GM12878 (cell line): ENCODE measurements at regions not wholly inside any gene's neighbourhood (a gene's known extent, or its start where the extent isn't known, plus 50 kb on each side); places are given as distances from the start of the nearest gene placed in this dataset.

Source experiments
- ATAC-seq: fragments of 200-7000 bp; cut with Tn5 transposase; 3 replicates; pipeline ENCODE4 v1.9.1; 2020; ENCODE audit warnings: mild to moderate bottlenecking, moderate library complexity
- BruUV-seq: library from RNA; stranded (reverse); fragments of 400-500 nt; replicated peaks from 2 replicates; lab custom pipeline; 2021; lab: Mats Ljungman, UMichigan
- CTCF ChIA-PET: fragments of 300-600 bp; sonication (Branson Sonifier 250); formaldehyde crosslinking; extraction: SDS; loops from one replicate; lab custom pipeline; 2021; ENCODE audit warnings: inconsistent platforms; lab: Yijun Ruan, JAX
- POLR2A ChIA-PET: fragments of 350-600 bp; formaldehyde crosslinking; extraction: SDS; loops from one replicate; lab custom pipeline; 2021; ENCODE audit warnings: inconsistent platforms; lab: Charles Lee
- RAD21 ChIA-PET: fragments of 300-600 bp; sonication (Branson Sonifier 250); formaldehyde crosslinking; loops from one replicate; lab custom pipeline; 2023; ENCODE audit warnings: antibody characterized with exemption; ENCODE audit not compliant: unreplicated experiment; lab: Charles Lee
- SMC1A ChIA-PET: fragments of 300-600 bp; sonication (Branson Sonifier 250); formaldehyde crosslinking; loops from one replicate; lab custom pipeline; 2023; ENCODE audit not compliant: unreplicated experiment, uncharacterized antibody; lab: Charles Lee
- DNase-seq: peaks from one replicate; pipeline ENCODE4 v3.0.0-alpha.2; 2011; ENCODE audit warnings: low read depth, low spot score
- FAIRE-seq: peaks from 3 replicates; lab custom pipeline; 2011; peaks lifted over from hg19 to GRCh38; lab: Jason Lieb, UNC
- H2AFZ ChIP-seq: 2 replicates; pipeline ENCODE4 v1.6.0; 2011; ENCODE audit warnings: low read depth, low read length, control low read depth; ENCODE audit not compliant: control insufficient read depth
- H3K27ac ChIP-seq: 2 replicates; pipeline ENCODE4 v1.5.1; 2011; ENCODE audit warnings: control low read depth; ENCODE audit not compliant: control insufficient read depth, insufficient read depth
- H3K27me3 ChIP-seq, 2 experiments: replicated peaks in 1 of 2; 2 replicates each; pipeline versions ENCODE4 v1.6.0 to v1.6.1; 2011; ENCODE audit warnings: low read length in 1 of 2; ENCODE audit not compliant: control insufficient read depth in 2 of 2, insufficient read depth in 2 of 2
- H3K36me3 ChIP-seq, 2 experiments: 2 replicates each; pipeline ENCODE4 v1.5.1; 2011; ENCODE audit warnings: low read length in 1 of 2; ENCODE audit not compliant: control insufficient read depth in 2 of 2, insufficient read depth in 2 of 2
- H3K4me1 ChIP-seq: 2 replicates; pipeline ENCODE4 v1.6.1; 2011; ENCODE audit warnings: mild to moderate bottlenecking, low read length, moderate library complexity, mixed read lengths; ENCODE audit not compliant: control insufficient read depth, insufficient read depth
- H3K4me2 ChIP-seq: 2 replicates; pipeline ENCODE4 v1.6.0; 2011; ENCODE audit warnings: control low read depth; ENCODE audit not compliant: control insufficient read depth, insufficient read depth
- H3K4me3 ChIP-seq: fragments of 200-600 bp; sonication (generic); 2 replicates; pipeline ENCODE4 v1.5.1; 2016
- H3K79me2 ChIP-seq: 2 replicates; pipeline ENCODE4 v1.6.0; 2011; ENCODE audit warnings: low read length; ENCODE audit not compliant: control insufficient read depth, insufficient read depth
- H3K9ac ChIP-seq: 2 replicates; pipeline ENCODE4 v1.8.0; 2011; ENCODE audit warnings: low read length, control low read depth, mixed read lengths; ENCODE audit not compliant: control insufficient read depth, insufficient read depth
- H3K9me3 ChIP-seq: replicated peaks from 3 replicates; pipeline ENCODE4 v1.5.1; 2011; ENCODE audit warnings: mild to moderate bottlenecking, low read length; ENCODE audit not compliant: control insufficient read depth, insufficient read depth
- H4K20me1 ChIP-seq: 2 replicates; pipeline ENCODE4 v1.6.0; 2011; ENCODE audit not compliant: control insufficient read depth, insufficient read depth
- BCL11A ChIP-seq: IDR thresholded peaks from 2 replicates; pipeline ENCODE4 v1.6.1; 2011; ENCODE audit warnings: low read depth, low read length
- CBX5 ChIP-seq: sonication (generic); IDR thresholded peaks from 2 replicates; pipeline ENCODE4 v1.6.1; 2016; ENCODE audit warnings: low read depth, moderate library complexity, mild to moderate bottlenecking, inconsistent platforms
- CREM ChIP-seq: IDR thresholded peaks from 2 replicates; pipeline ENCODE4 v1.6.1; 2014; ENCODE audit warnings: antibody characterized with exemption, low read depth
- MYB ChIP-seq: fragments of 150-350 bp; IDR thresholded peaks from 2 replicates; pipeline ENCODE4 v1.6.1; 2014; ENCODE audit warnings: mild to moderate bottlenecking, low read depth, low read length, borderline replicate concordance
- PAX5 ChIP-seq: IDR thresholded peaks from 2 replicates; pipeline ENCODE4 v1.6.1; 2011; ENCODE audit warnings: low read depth, low read length, borderline replicate concordance
- PRDM15 ChIP-seq: fragments of 450-650 bp; formaldehyde crosslinking; IDR thresholded peaks from 2 replicates; pipeline ENCODE4 v1.4.0; 2020; ENCODE audit warnings: mild to moderate bottlenecking, moderate library complexity
- SMC3 ChIP-seq: IDR thresholded peaks from 2 replicates; pipeline ENCODE4 v1.6.1; 2011; ENCODE audit warnings: low read length, improper control_type of control experiment, borderline replicate concordance
- SP1 ChIP-seq: IDR thresholded peaks from one replicate; pipeline ENCODE4 v1.6.1; 2011; ENCODE audit warnings: low read depth, low read length
- USF2 ChIP-seq: IDR thresholded peaks from 2 replicates; pipeline ENCODE4 v1.6.1; 2011; ENCODE audit warnings: low read depth, low read length, improper control_type of control experiment, borderline replicate concordance
- YY1 ChIP-seq: IDR thresholded peaks from 2 replicates; pipeline ENCODE4 v1.6.1; 2011; ENCODE audit warnings: low read depth, mild to moderate bottlenecking, low read length
- WGBS: methylation state at CpG from one replicate; pipeline ENCODE4 v1.1.6; 2016; ENCODE audit warnings: low lambda C conversion rate; ENCODE audit not compliant: insufficient replicate concordance, insufficient coverage; ENCODE audit errors: missing lambda C conversion rate; 5-methylcytosine and 5-hydroxymethylcytosine counted together
- in situ Hi-C: fragments of 300-500 bp; cut with MboI; formaldehyde crosslinking; loops from 9 replicates; pipeline ENCODE4 v1.14.3; 2018; ENCODE audit warnings: mixed read lengths
- intact Hi-C: fragments of 100-400 bp; cut with micrococcal nuclease; formaldehyde crosslinking; loops from one replicate; pipeline ENCODE4 v1.14.2; 2022; ENCODE audit not compliant: unreplicated experiment

DNA sequence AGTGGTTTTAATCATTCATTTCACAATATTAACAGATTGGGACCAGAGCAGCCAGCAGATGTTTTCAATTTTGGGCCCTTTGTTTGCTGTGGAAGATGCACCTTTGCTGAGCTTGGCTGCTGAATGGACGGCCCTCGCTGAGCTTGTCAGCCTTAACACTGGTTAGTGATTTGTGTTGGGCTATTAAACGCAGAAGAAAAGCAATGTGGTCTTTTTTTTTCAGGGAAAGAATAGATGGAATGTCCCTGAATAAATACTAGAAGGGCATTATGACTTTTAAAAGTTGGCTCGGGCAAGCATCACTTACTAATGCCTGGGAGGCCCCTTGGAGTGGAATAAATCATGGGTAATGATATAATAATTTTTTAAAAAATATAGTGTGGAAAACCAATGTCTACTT lies 297.0 kb downstream of the MAP2K6 start:
- in situ Hi-C loops, result no loop called here
- ChIA-PET RAD21 (no interaction called here), CTCF (no interaction called here), POLR2A (no interaction called here)
- Histone ChIP-seq H3K79me2 (no peaks in the 10 kb centered on the region), H3K36me3 (no peaks in the 10 kb centered on the region), H3K27me3 (no peaks in the 10 kb centered on the region), H2AFZ (no peak overlapping the region), H3K4me3 (no peak overlapping the region), H3K27ac (no peak overlapping the region), H3K9ac (no peak overlapping the region)
- intact Hi-C loops, result no loop called here
- no peak for FAIRE-seq
- TF ChIP-seq MYB (no peak), SMC3 (no peak), PAX5 (no peak), CREM (no peak), USF2 (no peak), PRDM15 (CRISPR knock-in tag) (no peak), YY1 (no peak), CBX5 (no peak), SP1 (no peak), BCL11A (no peak)
- TF ChIP-seq, all 136 proteins: peak for 0
- BruUV-seq, result no TSS peak
- SMC1A ChIA-PET, result no interaction called here
- Histone ChIP-seq H4K20me1 (no peaks in the 10 kb centered on the region), H3K9me3 (no peaks in the 10 kb centered on the region), H3K4me1 (no peaks in the 10 kb centered on the region), H3K4me2 (no peak overlapping the region)
- 21% methylated on average over 4 of the region's 4 CpGs for WGBS
- ATAC-seq (no peak), DNase-seq (no peak)
